Hematopoietic multipotent progenitor cell treated with erythropoietin and hydrocortisone succinate and interleukin-3 and kit ligand, for 6 days (in vitro differentiated cells): ENCODE measurements at regions not wholly inside any gene's neighbourhood (a gene's known extent, or its start where the extent isn't known, plus 50 kb on each side); places are given as distances from the start of the nearest gene placed in this dataset.
"Not testable (repeated sequence)": the region's sequence is repeated elsewhere in the genome, so short reads cannot be mapped to it uniquely, and the experiment has no call there.

Source experiments
- DNase-seq: peaks from one replicate; pipeline ENCODE4 v3.0.0-alpha.2; 2015

DNA sequence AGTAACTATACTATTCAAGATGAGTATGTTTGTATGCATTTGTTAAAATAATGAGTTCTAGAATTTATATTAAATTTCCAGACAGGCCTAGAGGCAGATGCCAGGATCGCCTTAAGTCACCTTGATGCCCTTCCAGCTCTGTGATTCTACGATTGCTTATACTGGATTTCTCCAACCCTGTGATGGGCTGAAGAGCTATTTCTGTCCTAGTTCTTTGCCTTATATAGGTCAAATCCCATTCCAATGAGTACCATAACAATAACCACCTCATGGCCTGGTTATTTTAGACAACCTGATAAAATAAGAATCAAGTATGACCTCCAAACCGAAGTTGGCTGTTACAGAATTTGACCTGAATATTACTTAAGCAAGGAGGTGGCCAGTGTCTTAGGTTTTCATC lies 79.8 kb upstream of the BLID start:
- DNase-seq = no peak

DNA sequence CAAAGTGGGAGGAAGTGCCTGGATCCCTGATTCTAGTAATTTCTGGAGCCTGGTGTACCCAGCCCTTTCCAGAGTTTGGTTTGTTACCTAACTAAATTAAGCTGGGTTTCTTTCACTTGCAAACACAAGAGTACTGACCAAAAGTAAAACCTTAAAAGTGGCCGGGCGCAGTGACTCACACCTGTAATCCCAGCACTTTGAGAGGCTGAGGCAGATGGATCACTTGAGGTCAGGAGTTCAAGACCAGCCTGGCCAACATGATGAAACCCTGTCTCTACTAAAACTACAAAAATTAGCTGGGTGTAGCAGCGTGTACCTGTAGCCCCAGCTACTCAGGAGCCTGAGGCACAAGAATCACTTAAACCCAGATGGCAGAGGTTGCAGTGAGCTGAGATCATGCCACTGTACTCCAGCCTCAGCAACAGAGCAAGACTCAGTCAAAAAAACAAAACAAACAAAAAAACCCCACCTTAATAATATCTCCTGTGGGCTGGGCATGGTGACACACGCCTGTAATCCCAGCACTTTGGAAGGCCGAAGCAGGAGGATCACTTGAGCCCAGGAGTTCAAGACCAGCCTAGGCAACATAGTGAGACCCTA lies 78.0 kb upstream of the BLID start:
- DNase-seq = not testable (repeated sequence)

- DNase-seq = no peak
Observed at GRCh38 chr11:122193457-122193856, 77.4 kb upstream of the BLID start.

- DNase-seq = no peak
Observed at GRCh38 chr11:122192634-122193255, 76.7 kb upstream of the BLID start.

- no peak for DNase-seq
Observed at GRCh38 chr11:122190768-122191167, 74.8 kb upstream of the BLID start.

DNA sequence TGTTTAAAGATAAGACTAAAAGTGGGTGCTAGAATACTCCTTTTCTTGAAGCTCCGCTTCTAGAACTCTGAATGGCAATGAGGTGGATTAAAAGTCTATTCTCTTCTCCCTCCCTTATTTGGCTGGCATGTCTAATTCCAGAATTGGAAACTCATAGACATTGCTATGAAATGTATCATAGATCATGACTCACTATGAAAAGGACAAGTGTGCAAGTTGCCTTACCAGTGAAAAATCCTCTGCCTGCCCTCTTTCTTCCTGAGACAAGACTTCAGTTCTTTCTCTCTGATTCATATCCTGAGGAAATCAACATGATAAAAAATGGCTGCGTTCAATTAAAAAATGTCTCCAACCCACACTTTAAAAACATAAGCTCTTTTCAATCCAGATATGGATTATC lies 73.2 kb upstream of the BLID start:
- no peak for DNase-seq

DNA sequence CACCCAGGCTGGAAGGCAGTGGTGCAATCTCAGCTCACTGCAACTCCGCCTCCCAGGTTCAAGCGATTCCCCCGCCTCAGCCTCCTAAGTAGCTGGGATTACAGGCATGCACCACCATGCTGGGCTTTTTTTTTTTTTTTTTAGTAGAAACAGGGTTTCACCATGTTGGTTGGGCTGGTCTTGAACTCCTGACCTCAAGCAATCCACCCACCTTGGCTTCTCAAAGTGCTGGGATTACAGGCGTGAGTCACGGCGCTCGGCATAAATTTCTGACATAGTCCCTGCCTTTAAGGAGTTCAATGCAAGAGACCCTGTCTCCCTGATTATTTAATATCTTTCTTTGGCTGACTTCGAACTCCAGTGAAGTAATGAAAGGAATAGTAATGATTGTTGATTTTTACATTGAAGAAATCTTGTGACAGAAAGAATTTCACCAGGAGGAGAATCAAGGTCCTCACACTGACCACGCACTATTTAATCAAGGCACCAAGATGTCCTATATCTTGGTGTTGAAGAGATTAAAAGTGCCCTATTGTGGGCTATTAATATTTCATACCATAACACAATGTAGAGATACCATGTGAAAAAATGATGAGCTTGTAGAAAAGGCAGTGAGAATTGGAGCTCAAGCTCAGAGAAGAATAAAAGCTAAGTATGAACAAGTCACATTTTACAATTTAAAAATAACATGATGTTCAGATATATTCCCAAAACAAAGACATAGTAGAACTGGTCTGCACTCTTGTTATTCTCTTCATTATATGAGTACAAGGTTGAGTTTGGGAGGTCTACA lies 71.6 kb upstream of the BLID start:
- no peak for DNase-seq

DNA sequence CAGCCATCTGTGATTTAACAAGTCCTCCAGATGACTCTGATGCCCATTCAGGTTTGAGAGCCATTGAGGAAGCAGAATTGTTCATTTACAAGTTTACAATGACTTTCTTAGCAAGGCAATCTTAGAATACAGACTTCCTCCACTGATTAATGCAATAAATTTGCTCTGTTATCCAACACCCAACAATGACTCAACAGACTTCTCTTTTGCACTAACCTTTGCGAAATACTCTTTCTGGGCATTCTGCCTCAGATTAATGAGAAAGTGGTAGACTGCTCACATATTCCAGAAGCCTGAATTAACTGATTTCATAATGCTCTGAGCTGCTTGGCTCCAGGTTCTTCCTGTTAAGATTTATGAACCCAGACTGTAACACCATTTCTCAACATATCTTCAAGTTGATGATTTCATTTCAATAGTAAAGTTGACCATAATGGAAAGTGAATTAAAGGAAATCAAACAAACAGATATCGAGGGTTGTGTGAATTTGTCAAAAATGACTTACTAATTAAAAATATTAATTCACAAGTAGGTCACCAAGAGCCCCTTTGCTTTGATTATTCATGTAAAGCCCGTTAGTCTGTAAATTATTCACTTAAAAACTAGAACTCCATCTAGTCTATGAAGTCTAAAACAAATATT lies 70.5 kb upstream of the BLID start:
- DNase-seq = peak; percentile 20

DNA sequence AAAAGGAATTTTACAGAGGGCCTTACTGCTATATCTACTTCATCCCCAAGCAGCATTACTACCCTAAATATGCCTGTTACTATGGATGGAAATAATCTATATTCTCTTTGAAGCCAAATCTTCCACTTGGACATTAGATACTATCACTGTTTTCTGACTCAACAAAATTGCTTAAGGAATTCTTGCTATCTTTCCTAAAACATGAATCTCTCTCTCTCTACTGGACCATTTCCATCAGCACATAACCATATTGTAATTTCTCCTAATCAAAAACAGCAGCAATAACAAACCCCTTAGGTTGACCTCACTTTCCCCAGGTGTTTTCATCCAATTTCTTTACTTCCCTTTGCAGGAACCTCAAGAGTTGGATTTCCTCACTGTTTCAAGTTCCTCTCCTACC lies 67.9 kb upstream of the BLID start:
- DNase-seq = no peak

DNA sequence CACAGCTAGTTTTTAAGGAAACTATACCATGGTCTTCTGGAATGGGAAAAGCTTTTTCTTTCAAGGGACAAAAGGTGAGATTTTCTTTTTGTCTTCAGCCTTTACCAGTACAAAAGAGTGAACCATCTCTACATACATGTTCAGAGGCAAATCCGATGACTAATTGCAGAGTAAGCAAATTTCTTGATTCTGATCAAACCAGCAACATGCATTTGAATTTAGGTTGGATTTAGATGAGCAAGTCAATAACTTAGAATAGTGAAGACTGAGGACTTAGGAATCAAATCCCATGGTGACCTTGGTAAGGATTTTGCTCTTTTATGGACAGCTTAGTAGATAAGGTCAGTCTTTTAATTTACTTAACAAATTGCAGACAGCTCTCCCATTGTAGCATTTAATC lies 65.9 kb upstream of the BLID start:
- no peak for DNase-seq

DNA sequence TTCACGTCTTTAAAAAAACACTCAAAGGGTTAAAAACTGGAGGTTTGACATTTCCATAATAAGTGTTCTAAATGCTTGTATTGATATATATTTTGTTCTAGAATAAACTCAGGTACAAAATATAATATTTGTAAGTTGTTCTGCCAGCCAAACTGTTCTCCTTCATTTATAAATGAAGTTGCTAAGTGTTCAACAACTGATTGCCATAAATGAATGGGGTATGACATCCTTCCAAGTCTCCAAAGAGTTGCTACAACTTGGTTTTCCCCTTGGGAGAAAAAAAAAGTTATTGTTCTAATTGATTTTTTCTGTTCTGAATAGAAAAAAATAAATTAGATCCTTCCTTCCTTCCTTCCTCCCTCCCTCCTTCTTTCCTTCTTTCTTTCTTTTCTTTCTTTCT lies 65.4 kb upstream of the BLID start:
- no peak for DNase-seq

DNA sequence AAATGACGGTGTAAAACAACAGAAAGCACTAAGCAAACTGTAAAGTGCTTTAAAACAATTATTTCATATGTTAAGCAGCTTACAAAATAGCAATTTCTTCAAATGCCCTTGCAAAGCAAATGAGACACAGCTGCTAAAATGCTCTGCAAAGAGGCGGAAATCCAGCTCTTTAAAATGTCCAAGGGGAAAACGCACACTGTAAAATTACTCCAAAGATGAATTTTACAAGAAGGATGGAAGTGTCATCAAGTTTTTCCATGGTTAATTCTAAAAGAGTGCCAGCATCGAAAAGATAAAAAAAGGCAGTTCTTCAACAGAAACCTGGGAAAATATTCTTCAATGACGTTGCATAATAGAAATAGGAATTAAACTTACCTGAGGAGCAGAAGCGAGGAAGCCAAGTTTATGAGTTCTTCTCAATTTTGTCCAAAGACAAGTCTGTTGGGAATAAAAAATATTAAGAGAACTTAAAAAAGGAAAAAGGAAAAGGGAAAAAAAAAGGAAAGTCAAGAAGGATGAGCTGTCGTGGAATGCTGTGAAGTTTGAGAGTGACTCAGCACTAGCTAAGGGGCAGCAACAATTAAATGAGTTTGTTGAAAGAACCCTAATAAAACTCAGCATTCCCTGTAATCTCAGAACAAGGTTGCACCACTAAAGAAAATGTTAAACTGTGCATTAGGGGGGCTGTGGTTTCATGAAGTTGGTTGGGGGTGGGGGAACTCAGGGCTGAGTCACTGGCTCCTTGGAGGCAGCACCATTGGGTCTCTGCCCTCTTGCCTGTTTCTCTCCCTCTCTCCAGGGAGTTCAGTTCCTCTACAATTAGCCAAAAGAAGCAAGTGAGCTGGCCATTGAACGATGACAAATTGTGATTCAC lies 64.2 kb upstream of the BLID start:
- DNase-seq = no peak

DNA sequence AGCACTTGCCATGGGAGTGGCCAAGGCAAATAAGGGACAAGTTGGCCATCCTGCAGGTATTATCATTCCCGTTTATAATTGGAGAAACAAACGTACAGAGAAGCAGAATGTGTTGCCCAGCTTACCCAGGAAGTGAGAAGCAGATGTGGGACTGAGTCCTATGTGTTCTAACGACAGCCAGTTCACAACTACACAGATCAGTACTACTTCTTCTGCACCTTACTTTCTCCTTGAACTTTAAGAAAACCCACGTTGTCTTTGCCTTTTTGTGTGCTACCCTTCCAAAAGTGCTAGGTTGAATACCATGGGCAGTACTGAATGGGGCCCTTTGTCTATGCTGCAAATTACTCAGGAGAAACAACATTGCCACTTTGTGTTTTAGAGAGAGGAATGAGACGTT lies 62.8 kb upstream of the BLID start:
- DNase-seq = no peak

GRCh38 chr11:122177238-122177637 lies 61.2 kb upstream of the BLID start:
- no peak for DNase-seq

GRCh38 chr11:122176651-122177050 lies 60.6 kb upstream of the BLID start:
- DNase-seq = no peak

GRCh38 chr11:122175306-122175705 lies 59.3 kb upstream of the BLID start:
- DNase-seq = no peak

DNA sequence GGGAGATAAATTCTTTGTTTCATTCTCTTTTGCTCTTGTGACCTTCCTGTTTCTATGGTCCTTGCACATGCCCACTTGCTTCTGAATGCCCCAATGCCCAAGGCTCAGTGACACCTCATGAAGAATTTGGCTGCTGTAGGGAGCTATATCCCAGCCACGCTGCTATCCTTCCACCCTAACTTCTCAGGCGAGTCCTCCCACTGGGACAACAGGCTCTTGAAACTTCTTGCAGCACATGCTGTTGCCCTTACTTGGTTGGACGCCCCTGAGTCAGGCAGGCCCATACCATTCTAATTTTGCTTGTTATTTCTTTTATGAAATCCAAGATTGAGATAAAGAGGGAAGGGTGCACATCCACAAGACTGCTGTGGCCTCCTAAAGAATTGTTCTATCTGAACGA lies 57.6 kb upstream of the BLID start:
- no peak for DNase-seq

DNA sequence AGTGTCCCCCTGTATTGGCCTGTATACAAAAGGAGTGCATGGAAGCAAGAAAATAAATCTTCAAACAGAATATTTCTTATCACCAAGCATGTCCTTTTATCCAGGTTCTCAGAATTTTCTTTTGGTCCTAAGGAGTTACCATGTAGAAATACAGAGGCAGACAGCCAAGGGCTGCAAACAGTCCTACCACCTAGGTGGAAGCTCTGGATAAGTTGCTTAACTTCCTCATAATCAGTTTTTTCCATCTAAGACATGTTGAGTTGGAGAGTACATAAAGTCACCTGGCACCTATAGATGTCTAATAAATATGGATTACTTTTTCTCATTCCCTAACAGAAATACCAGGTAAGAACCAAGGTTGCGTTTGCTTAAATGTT lies 57.0 kb upstream of the BLID start:
- no peak for DNase-seq

- DNase-seq = no peak
Observed at GRCh38 chr11:122172352-122173073, 56.5 kb upstream of the BLID start.

DNA sequence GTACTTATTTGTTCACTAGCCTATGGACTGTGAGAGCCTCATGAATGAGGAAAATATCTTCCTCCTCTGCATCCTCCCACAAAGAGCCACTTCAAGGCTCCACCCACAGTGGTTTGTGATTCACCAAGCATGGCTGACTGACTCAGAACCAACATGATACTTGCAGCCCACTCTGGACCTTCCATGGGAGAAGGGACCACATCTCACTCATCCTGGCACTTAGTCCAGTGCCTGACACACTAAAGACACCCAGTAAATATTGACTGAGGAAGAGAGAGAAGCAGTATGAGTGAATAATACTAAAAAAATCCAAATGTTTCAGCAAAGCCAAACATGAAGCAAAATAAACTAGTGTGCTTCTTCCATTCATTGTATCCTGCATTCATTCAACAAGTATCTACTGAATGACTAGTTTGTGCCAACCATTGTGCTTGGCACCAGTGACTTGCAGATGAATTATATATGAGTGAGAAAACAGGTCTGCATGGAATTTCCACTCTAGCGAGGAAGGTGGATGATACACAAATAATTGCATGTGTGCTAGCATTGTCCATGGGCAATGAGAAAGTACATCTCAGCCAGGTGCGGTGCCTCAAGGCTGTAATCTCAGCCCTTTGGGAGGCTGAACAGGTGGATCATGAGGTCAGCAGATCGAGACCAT lies 54.9 kb upstream of the BLID start:
- no peak for DNase-seq

- no peak for DNase-seq
Observed at GRCh38 chr11:122168218-122168617, 52.2 kb upstream of the BLID start.

DNA sequence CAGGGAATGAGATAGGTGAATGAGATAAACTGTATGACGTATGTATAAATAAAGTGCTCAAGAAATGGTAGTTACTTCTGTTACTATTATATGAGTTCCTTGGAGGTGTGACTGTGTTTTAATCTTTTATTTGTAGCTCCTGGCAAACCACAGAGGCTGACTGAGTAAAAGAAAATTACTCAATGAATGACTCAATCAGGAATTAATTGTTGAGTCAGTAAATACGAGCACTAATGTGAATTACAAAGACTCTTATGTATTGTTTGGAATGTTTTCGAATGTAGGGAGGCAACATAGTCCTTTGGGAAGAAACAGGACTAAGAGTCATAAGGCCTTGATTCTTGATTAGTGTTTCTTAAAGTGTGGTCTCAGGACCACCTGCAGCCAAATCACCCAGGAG lies 51.1 kb upstream of the BLID start:
- no peak for DNase-seq
